Lung (tissue), 11 donors: ENCODE measurements at regions not wholly inside any gene's neighbourhood (a gene's known extent, or its start where the extent isn't known, plus 50 kb on each side); places are given as distances from the start of the nearest gene placed in this dataset.

Experiments used
- ATAC-seq: fragments of 200-7000 bp; cut with Tn5 transposase; one replicate; pipeline ENCODE4 v1.9.1; 2020; ENCODE audit warnings: moderate number of reproducible peaks; ENCODE audit not compliant: insufficient read depth, low FRiP score
- DNase-seq, 3 donors: peaks; one replicate each; pipeline ENCODE4 v3.0.0-alpha.2; 2013 to 2017
- H3K27ac ChIP-seq, 2 donors: one replicate each; pipeline ENCODE4 v1.5.1; 2013; ENCODE audit warnings: mild to moderate bottlenecking in 2 of 2, moderate library complexity in 2 of 2, control low read depth in 1 of 2, inconsistent platforms in 1 of 2, low read depth in 1 of 2, low read length in 1 of 2
- H3K27me3 ChIP-seq, 3 donors: one replicate each; pipeline ENCODE4 v1.5.1; 2013; ENCODE audit warnings: low read length in 2 of 3; ENCODE audit not compliant: control insufficient read depth in 3 of 3, insufficient read depth in 3 of 3
- H3K36me3 ChIP-seq, 4 donors: one replicate each; pipeline ENCODE4 v1.5.1; 2013; ENCODE audit warnings: low read length in 4 of 4, mild to moderate bottlenecking in 1 of 4, moderate library complexity in 1 of 4; ENCODE audit not compliant: control insufficient read depth in 4 of 4, insufficient read depth in 4 of 4
- H3K4me1 ChIP-seq, 5 donors: one replicate each; pipeline ENCODE4 v1.5.1; 2013; ENCODE audit warnings: low read length in 5 of 5, mild to moderate bottlenecking in 2 of 5, moderate library complexity in 1 of 5; ENCODE audit not compliant: control insufficient read depth in 5 of 5, insufficient read depth in 5 of 5
- H3K4me3 ChIP-seq: one replicate; pipeline ENCODE4 v1.5.1; 2013; ENCODE audit warnings: mild to moderate bottlenecking, control low read depth, moderate library complexity
- H3K9ac ChIP-seq, 2 donors: one replicate each; pipeline ENCODE4 v1.5.1; 2013; ENCODE audit warnings: low read length in 2 of 2, control low read depth in 1 of 2; ENCODE audit not compliant: insufficient read depth in 1 of 2
- H3K9me3 ChIP-seq, 4 donors: one replicate each; pipeline ENCODE4 v1.5.1; 2013; ENCODE audit warnings: low read length in 3 of 4, mild to moderate bottlenecking in 1 of 4, moderate library complexity in 1 of 4; ENCODE audit not compliant: control insufficient read depth in 4 of 4, insufficient read depth in 3 of 4
- WGBS, 2 donors: extraction: QIAGEN DNeasy Blood & Tissue Kit; methylation state at CpG; one replicate each; pipeline ENCODE4 v1.1.7; 2013; 5-methylcytosine and 5-hydroxymethylcytosine counted together
- TF ChIP-seq, protein P1 (sequence below): IDR thresholded peaks from 2 replicates; pipeline ENCODE4 v1.5.1; 2012; ENCODE audit warnings: mild to moderate bottlenecking; ENCODE audit errors: control extremely low read depth, extremely low read depth
- donor health status: control.
- donor health status: control.
- donor health status: Bipolar disorder and iron deficiency.
- donor health status: healthy.
- donor health status: DM: yes; HTN: yes; CAD: no.

DNA sequence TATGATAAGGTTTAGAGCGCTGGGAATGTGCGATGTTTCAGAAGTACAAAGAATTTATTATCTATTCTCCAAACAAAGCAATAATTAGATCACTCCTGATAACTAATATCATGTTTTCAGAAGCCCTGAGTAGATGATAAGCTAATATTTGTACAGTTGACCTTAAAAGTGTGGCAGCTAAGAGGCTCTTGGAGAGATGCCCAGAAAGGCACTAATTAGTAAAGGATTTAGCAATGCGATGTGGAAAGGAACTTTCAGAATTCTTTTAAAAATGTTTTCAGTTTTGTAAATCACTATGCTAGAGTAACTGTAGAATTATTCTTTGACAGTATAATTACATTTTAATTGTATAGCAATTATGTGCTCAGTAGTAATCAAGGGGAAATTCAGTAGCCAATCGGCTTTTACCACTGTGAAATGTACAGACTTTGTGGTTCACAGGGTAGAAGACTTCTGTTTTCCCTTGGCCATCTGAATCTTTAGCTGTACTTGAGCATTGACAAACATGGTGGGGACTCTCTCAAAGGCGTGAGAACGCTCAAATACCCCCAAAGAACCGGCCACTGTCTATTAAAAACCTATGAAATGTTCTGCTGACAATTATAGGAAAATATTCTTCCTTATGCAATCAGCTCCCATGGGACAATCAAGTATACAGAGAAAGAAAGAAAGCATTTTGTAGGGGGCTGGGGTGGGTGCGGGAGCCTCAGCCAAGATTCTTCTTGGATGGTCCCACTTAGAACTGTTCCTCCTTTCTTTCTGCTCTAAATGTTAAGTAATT is 262.8 kb upstream of the AGAP1 start:
- Histone ChIP-seq H3K4me1 (peaks cover 0 to 56% (median 31%) of the 10 kb centered on the region in 5 donors), H3K36me3 (no peaks in the 10 kb centered on the region), H3K9me3 (no peaks in the 10 kb centered on the region), H3K9ac (peak overlapping the region in 1 of 2 donors; percentile 68), H3K27ac (no peak overlapping the region), H3K27me3 (no peaks in the 10 kb centered on the region), H3K4me3 (no peak overlapping the region)
- peak; percentile 69 to 95 (median 92) for DNase-seq
- 46 to 75% methylated on average over 8 of the region's 8 CpGs for WGBS, 2 donors
- no peak for ATAC-seq
- TF ChIP-seq, protein P1, sequence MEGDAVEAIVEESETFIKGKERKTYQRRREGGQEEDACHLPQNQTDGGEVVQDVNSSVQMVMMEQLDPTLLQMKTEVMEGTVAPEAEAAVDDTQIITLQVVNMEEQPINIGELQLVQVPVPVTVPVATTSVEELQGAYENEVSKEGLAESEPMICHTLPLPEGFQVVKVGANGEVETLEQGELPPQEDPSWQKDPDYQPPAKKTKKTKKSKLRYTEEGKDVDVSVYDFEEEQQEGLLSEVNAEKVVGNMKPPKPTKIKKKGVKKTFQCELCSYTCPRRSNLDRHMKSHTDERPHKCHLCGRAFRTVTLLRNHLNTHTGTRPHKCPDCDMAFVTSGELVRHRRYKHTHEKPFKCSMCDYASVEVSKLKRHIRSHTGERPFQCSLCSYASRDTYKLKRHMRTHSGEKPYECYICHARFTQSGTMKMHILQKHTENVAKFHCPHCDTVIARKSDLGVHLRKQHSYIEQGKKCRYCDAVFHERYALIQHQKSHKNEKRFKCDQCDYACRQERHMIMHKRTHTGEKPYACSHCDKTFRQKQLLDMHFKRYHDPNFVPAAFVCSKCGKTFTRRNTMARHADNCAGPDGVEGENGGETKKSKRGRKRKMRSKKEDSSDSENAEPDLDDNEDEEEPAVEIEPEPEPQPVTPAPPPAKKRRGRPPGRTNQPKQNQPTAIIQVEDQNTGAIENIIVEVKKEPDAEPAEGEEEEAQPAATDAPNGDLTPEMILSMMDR: no peak

DNA sequence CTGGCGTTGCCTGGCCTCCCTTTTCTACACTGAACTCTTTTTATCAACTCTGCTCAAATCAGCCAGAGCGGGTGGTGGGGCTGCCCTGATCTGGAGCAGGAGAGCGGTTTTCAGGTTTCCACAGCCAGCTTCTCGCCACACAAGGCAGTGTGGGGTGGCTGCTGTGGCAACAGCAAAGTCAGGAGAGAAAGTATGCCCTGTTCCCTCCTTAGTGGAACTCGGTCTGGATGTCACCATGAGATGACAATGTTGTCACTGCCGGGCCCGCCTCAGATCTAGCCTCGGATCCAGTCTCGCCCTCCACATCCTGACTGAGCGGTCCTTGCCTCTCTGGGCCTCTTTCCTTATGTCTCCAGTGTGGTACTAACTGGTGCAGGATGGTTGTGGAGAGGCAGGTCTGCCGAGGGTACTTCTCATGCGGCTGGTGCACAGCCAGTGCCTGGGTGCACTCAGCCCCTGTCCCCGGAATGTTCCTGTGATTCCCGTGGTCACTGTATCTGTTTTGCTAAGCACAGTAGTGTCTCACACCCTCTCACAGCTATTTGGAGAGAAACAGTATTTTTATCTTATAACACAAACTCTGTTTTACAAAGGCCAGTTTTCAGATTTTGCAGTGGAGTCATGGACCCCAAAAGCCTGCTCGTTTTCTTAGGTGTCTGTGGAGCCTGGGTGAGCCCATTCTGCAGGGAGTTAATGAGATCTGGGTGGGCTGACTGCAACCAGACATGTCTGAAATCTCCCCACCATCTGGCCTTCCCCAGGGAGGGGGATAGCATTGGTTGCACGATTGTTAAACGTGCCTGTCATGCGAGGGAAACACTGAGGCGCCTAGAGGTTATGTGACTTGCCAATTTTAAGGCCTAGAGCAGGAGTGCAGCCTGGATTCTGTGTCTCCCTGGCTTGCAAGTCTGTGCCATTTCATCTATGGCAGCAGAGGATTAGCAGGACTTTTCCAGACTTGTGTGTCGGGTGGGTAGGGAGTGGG is 261.1 kb upstream of the AGAP1 start:
- Histone ChIP-seq H3K4me3 (no peak overlapping the region), H3K36me3 (no peaks in the 10 kb centered on the region), H3K9ac (no peak overlapping the region), H3K9me3 (no peaks in the 10 kb centered on the region), H3K4me1 (peaks cover 0 to 50% (median 29%) of the 10 kb centered on the region in 5 donors), H3K27ac (no peak overlapping the region), H3K27me3 (no peaks in the 10 kb centered on the region)
- no peak for ATAC-seq
- TF ChIP-seq, protein P1: no peak
- WGBS, 2 donors: 86% methylated on average over 20 of the region's 20 CpGs
- DNase-seq: peak in 2 of 3 donors; percentile 29 to 62

DNA sequence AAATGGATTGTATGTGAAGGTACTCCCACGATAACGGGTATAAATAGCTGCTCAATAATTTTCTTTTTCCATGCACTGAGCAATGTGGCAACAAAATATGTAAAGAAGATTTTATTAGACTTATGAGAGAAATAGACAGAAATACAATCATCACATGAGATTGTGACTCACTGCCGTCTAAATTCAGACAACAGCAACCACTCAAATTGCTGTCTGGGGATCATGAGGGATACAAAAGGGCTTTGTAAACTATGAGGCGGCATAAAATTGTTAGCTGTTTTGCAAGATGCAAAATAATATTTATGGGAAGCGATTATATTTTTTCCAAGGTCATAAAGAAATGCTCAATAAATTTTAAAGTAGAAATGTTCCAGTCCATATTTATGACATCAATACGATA is 259.1 kb upstream of the AGAP1 start:
- no peaks in the 10 kb centered on the region for H3K9me3 ChIP-seq
- H3K36me3 ChIP-seq: no peaks in the 10 kb centered on the region
- DNase-seq (peak in 1 of 3 donors; percentile 47), ATAC-seq (no peak)
- H3K4me3 ChIP-seq: no peak overlapping the region
- no peak overlapping the region for H3K27ac ChIP-seq
- H3K9ac ChIP-seq: no peak overlapping the region
- TF ChIP-seq, protein P1: no peak
- no peaks in the 10 kb centered on the region for H3K27me3 ChIP-seq
- 82 to 91% methylated on average over 6 of the region's 6 CpGs for WGBS, 2 donors
- H3K4me1 ChIP-seq: peaks cover 0 to 57% (median 35%) of the 10 kb centered on the region in 5 donors
